ENCODE measurements at regions not wholly inside any gene's neighbourhood (a gene's known extent, or its start where the extent isn't known, plus 50 kb on each side); places are given as distances from the start of the nearest gene placed in this dataset.

GRCh38 chr10:24080207-24080606 lies 128.7 kb upstream of the KIAA1217 start:
- TF ChIP-seq POLR2A (IDR thresholded peaks at IDR 0.05) = no peak
- TF ChIP-seq CTCF (IDR thresholded peaks at IDR 0.05) = no peak

Measured in Peyer's patch (tissue), 4 donors.